Glutamatergic neuron (in vitro differentiated cells): ENCODE measurements at regions not wholly inside any gene's neighbourhood (a gene's known extent, or its start where the extent isn't known, plus 50 kb on each side); places are given as distances from the start of the nearest gene placed in this dataset.

Experiments used
- DNase-seq: peaks from one replicate; pipeline ENCODE4 v3.0.0; 2022
- H3K27ac Mint-ChIP-seq: one replicate; pipeline ENCODE4 v1.8.0; 2020; ENCODE audit warnings: mild to moderate bottlenecking, mixed read lengths, inconsistent platforms; ENCODE audit not compliant: unreplicated experiment
- H3K27me3 Mint-ChIP-seq: one replicate; pipeline ENCODE4 v1.8.0; 2020; ENCODE audit warnings: mild to moderate bottlenecking, moderate library complexity, mixed read lengths, inconsistent platforms; ENCODE audit not compliant: unreplicated experiment
- H3K36me3 Mint-ChIP-seq: one replicate; pipeline ENCODE4 v1.8.0; 2020; ENCODE audit warnings: mild to moderate bottlenecking, mixed read lengths, inconsistent platforms; ENCODE audit not compliant: unreplicated experiment
- H3K4me1 Mint-ChIP-seq: one replicate; pipeline ENCODE4 v1.8.0; 2020; ENCODE audit warnings: mild to moderate bottlenecking, low read depth, mixed read lengths, inconsistent platforms; ENCODE audit not compliant: unreplicated experiment
- H3K4me3 Mint-ChIP-seq: one replicate; pipeline ENCODE4 v1.8.0; 2020; ENCODE audit warnings: mild to moderate bottlenecking, mixed read lengths, inconsistent platforms; ENCODE audit not compliant: unreplicated experiment
- H3K9me3 Mint-ChIP-seq: one replicate; pipeline ENCODE4 v1.8.0; 2020; ENCODE audit warnings: mild to moderate bottlenecking, moderate library complexity, mixed read lengths, inconsistent platforms; ENCODE audit not compliant: unreplicated experiment
- CTCF ChIP-seq: fragments of 200-600 bp; sonication (generic); IDR thresholded peaks from one replicate; pipeline ENCODE4 v1.5.0; 2021; ENCODE audit not compliant: partially characterized antibody, unreplicated experiment

GRCh38 chr6:119470893-119471542 is 121.5 kb upstream of the MAN1A1 start:
- Mint-ChIP-seq H3K4me3 (no peak overlapping the region), H3K4me1 (peaks cover 15% of the 10 kb centered on the region), H3K27ac (no peak overlapping the region), H3K36me3 (no peaks in the 10 kb centered on the region), H3K27me3 (no peaks in the 10 kb centered on the region), H3K9me3 (peaks cover 3% of the 10 kb centered on the region)
- DNase-seq: no peak
- no peak for TF ChIP-seq CTCF

- Mint-ChIP-seq H3K36me3 (no peaks in the 10 kb centered on the region), H3K9me3 (peaks cover 2% of the 10 kb centered on the region), H3K4me3 (no peak overlapping the region), H3K27ac (no peak overlapping the region), H3K4me1 (peaks cover 9% of the 10 kb centered on the region), H3K27me3 (no peaks in the 10 kb centered on the region)
- TF ChIP-seq CTCF: no peak
- DNase-seq: no peak
Observed at GRCh38 chr6:119467488-119468081, 118.0 kb upstream of the MAN1A1 start.

DNA sequence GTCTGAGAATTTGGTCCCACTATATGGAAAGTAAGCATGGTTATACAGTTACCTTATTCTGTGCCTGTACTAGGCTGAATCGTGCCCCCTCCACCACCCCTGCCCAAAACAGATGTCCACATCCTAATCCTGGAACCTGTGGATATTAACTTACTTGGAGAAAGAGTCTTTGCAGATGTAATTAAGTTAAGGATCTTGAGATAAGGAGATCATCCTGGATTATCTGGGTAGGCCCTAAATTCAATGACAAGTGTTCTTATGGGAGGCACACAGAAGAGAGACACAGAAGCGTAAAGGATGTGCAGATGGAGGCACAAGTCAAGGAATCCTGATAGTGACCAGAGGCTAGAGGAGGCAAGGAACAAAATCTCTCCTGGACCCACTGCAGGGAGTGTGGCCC is 116.7 kb upstream of the MAN1A1 start:
- Mint-ChIP-seq H3K36me3 (no peaks in the 10 kb centered on the region), H3K27me3 (peaks cover 3% of the 10 kb centered on the region), H3K9me3 (no peaks in the 10 kb centered on the region), H3K27ac (no peak overlapping the region), H3K4me3 (no peak overlapping the region), H3K4me1 (peaks cover 9% of the 10 kb centered on the region)
- TF ChIP-seq CTCF: no peak
- DNase-seq: no peak

DNA sequence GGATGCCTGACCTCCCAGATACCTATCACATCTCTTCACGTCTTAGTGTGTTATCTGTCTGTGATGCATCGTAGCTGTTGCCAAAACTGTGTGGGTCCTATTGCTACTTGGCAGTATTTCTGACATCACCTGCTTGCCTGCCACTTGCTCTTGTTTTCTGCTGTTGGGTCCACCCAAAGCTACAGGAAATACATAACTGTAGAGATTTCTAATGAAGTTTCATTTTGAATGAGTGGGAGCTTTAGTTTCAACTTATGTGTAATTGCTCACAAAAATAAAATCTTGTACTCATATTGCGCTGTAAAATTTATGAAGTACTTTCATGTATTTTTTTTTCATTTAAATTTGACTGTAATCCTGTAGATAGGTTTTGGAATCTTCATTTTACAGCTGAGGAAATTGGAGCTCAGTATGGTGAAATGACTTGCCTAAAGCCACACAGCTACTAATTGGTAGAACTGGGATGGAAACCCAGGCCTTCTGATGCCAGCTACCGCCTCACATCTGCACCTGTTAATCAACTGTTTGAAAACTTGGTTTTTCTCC is 113.6 kb upstream of the MAN1A1 start:
- DNase-seq: no peak
- Mint-ChIP-seq H3K36me3 (no peaks in the 10 kb centered on the region), H3K4me1 (peaks cover 5% of the 10 kb centered on the region), H3K4me3 (no peak overlapping the region), H3K27ac (no peak overlapping the region), H3K27me3 (peaks cover 3% of the 10 kb centered on the region), H3K9me3 (no peaks in the 10 kb centered on the region)
- TF ChIP-seq CTCF: no peak

DNA sequence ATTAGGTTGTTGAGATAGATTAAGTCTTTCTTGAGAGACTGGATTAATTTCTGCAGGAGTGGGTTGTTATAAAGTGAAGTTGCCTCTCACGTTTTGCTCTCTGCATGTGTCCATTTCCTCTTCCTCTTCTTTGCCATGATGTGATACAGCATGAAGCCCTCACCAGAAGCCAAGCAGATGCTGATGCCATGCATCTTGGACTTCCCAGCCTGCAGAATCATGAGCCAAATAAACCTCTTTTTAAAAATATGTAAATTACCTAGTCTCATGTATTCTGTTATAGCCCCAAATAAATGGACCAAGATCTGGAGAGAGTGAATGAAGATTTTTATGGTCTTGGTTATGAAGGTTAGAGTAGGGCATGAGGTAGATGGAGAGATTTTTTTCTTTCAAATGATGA is 111.6 kb upstream of the MAN1A1 start:
- Mint-ChIP-seq H3K36me3 (no peaks in the 10 kb centered on the region), H3K9me3 (no peaks in the 10 kb centered on the region), H3K27me3 (peaks cover 3% of the 10 kb centered on the region), H3K4me1 (peaks cover 5% of the 10 kb centered on the region), H3K4me3 (no peak overlapping the region), H3K27ac (no peak overlapping the region)
- no peak for DNase-seq
- TF ChIP-seq CTCF: no peak
